ENCODE measurements at regions not wholly inside any gene's neighbourhood (a gene's known extent, or its start where the extent isn't known, plus 50 kb on each side); places are given as distances from the start of the nearest gene placed in this dataset.

- DNase-seq (ENCODE audit: low spot score) = no peak
Measured at GRCh38 chr22:48536541-48537342, 1290.9 kb downstream of the BRD1 start.

GRCh38 chr22:48535868-48536540 lies 1291.7 kb downstream of the BRD1 start:
- no peak for DNase-seq (ENCODE audit: low spot score)

- no peak for DNase-seq (ENCODE audit: low spot score)
Measured at GRCh38 chr22:48534395-48534958, 1293.2 kb downstream of the BRD1 start.

- DNase-seq (ENCODE audit: low spot score) = no peak
Measured at GRCh38 chr22:48532986-48533385, 1294.7 kb downstream of the BRD1 start.

- no peak for DNase-seq (ENCODE audit: low spot score)
Measured at GRCh38 chr22:48531761-48532435, 1295.8 kb downstream of the BRD1 start.

- DNase-seq (ENCODE audit: low spot score) = no peak
Measured at GRCh38 chr22:48531108-48531507, 1296.6 kb downstream of the BRD1 start.

GRCh38 chr22:48530666-48531065 lies 1297.0 kb downstream of the BRD1 start:
- DNase-seq (ENCODE audit: low spot score) = no peak

- DNase-seq (ENCODE audit: low spot score) = no peak
Measured at GRCh38 chr22:48528221-48528915, 1299.3 kb downstream of the BRD1 start.

GRCh38 chr22:48523761-48524160 lies 1303.9 kb downstream of the BRD1 start:
- no peak for DNase-seq (ENCODE audit: low spot score)

GRCh38 chr22:48523091-48523490 lies 1304.6 kb downstream of the BRD1 start:
- DNase-seq (ENCODE audit: low spot score) = no peak

GRCh38 chr22:48522271-48522670 lies 1305.4 kb downstream of the BRD1 start:
- DNase-seq (ENCODE audit: low spot score) = no peak

GRCh38 chr22:48520884-48521588 lies 1306.6 kb downstream of the BRD1 start:
- no peak for DNase-seq (ENCODE audit: low spot score)

GRCh38 chr22:48520207-48520606 lies 1307.5 kb downstream of the BRD1 start:
- DNase-seq (ENCODE audit: low spot score) = no peak

GRCh38 chr22:48517039-48518030 lies 1310.3 kb downstream of the BRD1 start:
- no peak for DNase-seq (ENCODE audit: low spot score)

GRCh38 chr22:48516571-48516970 lies 1311.1 kb downstream of the BRD1 start:
- no peak for DNase-seq (ENCODE audit: low spot score)

GRCh38 chr22:48515571-48516200 lies 1312.0 kb downstream of the BRD1 start:
- no peak for DNase-seq (ENCODE audit: low spot score)

GRCh38 chr22:48513929-48514328 lies 1313.7 kb downstream of the BRD1 start:
- DNase-seq (ENCODE audit: low spot score) = no peak

- DNase-seq (ENCODE audit: low spot score) = no peak
Measured at GRCh38 chr22:48513446-48513845, 1314.2 kb downstream of the BRD1 start.

GRCh38 chr22:48511781-48512327 lies 1315.8 kb downstream of the BRD1 start:
- DNase-seq (ENCODE audit: low spot score) = no peak

Data from umbilical cord (tissue), 1 donor.